Right ventricle myocardium superior (tissue), 1 donor: ENCODE measurements at regions not wholly inside any gene's neighbourhood (a gene's known extent, or its start where the extent isn't known, plus 50 kb on each side); places are given as distances from the start of the nearest gene placed in this dataset.

ENCODE experiments used
- ATAC-seq: fragments of 200-7000 bp; cut with Tn5 transposase; one replicate; pipeline ENCODE4 v1.9.1; 2020; ENCODE audit warnings: mild to moderate bottlenecking; ENCODE audit not compliant: poor library complexity
- DNase-seq: peaks from one replicate; pipeline ENCODE4 v3.0.0-alpha.2; 2020
- intact Hi-C: fragments of 100-400 bp; cut with DNase I; formaldehyde crosslinking; loops from one replicate; pipeline ENCODE4 v1.11.2; 2022
- donor health status: DM: no; HTN: yes; CAD: no; lungs with severe emphysema.

GRCh38 chr20:40244286-40244685, 444.8 kb downstream of the MAFB start:
- ATAC-seq (no peak), DNase-seq (no peak)
- intact Hi-C loops: no loop called here

- intact Hi-C loops: no loop called here
- ATAC-seq: no peak
- DNase-seq: no peak
Observed at GRCh38 chr20:40241596-40242343, 447.3 kb downstream of the MAFB start.

GRCh38 chr20:40238511-40238910, 450.5 kb downstream of the MAFB start:
- intact Hi-C loops: no loop called here
- ATAC-seq (no peak), DNase-seq (no peak)

- intact Hi-C loops: no loop called here
- ATAC-seq (no peak), DNase-seq (no peak)
Observed at GRCh38 chr20:40234593-40234992, 454.4 kb downstream of the MAFB start.

- no peak for ATAC-seq
- intact Hi-C loops: no loop called here
- DNase-seq: no peak
Observed at GRCh38 chr20:40233406-40233805, 455.6 kb downstream of the MAFB start.

- DNase-seq (no peak), ATAC-seq (no peak)
- intact Hi-C loops: no loop called here
Observed at GRCh38 chr20:40232756-40233155, 456.3 kb downstream of the MAFB start.

GRCh38 chr20:40232273-40232672, 456.8 kb downstream of the MAFB start:
- intact Hi-C loops: no loop called here
- no peak for ATAC-seq
- no peak for DNase-seq

GRCh38 chr20:40230486-40230885, 458.6 kb downstream of the MAFB start:
- DNase-seq: no peak
- ATAC-seq: no peak
- intact Hi-C loops: no loop called here

- intact Hi-C loops: no loop called here
- DNase-seq (no peak), ATAC-seq (no peak)
Observed at GRCh38 chr20:40225596-40225995, 463.4 kb downstream of the MAFB start.

- ATAC-seq (peak; percentile 15), DNase-seq (no peak)
- intact Hi-C loops: no loop called here
Observed at GRCh38 chr20:40223810-40224209, 465.2 kb downstream of the MAFB start.

- intact Hi-C loops: no loop called here
- DNase-seq: no peak
- no peak for ATAC-seq
Observed at GRCh38 chr20:40218971-40219370, 470.1 kb downstream of the MAFB start.

- DNase-seq (no peak), ATAC-seq (no peak)
- intact Hi-C loops: no loop called here
Observed at GRCh38 chr20:40218316-40218969, 470.6 kb downstream of the MAFB start.

GRCh38 chr20:40207655-40208054, 481.4 kb downstream of the MAFB start:
- ATAC-seq: peak; percentile 91
- intact Hi-C loops: no loop called here
- DNase-seq: no peak

GRCh38 chr20:40205971-40206370, 483.1 kb downstream of the MAFB start:
- intact Hi-C loops: no loop called here
- DNase-seq: no peak
- ATAC-seq: no peak

GRCh38 chr20:40203032-40203431, 486.0 kb downstream of the MAFB start:
- DNase-seq (no peak), ATAC-seq (no peak)
- intact Hi-C loops: no loop called here

GRCh38 chr20:40197691-40198090, 491.3 kb downstream of the MAFB start:
- intact Hi-C loops: no loop called here

GRCh38 chr20:40196846-40197436, 492.1 kb downstream of the MAFB start:
- intact Hi-C loops: no loop called here
- DNase-seq (no peak), ATAC-seq (no peak)

More at GRCh38 chr20:40197691-40198090, 491.3 kb downstream of the MAFB start:
- ATAC-seq (peak; percentile 56), DNase-seq (no peak)

GRCh38 chr20:40195742-40196141, 493.3 kb downstream of the MAFB start:
- intact Hi-C loops: no loop called here
- peak; percentile 40 for ATAC-seq
- DNase-seq: no peak

GRCh38 chr20:40192529-40192928, 496.5 kb downstream of the MAFB start:
- intact Hi-C loops: no loop called here
- DNase-seq (no peak), ATAC-seq (no peak)

- ATAC-seq (no peak), DNase-seq (no peak)
- intact Hi-C loops: no loop called here
Observed at GRCh38 chr20:40192081-40192480, 497.0 kb downstream of the MAFB start.
